ENCODE measurements at regions not wholly inside any gene's neighbourhood (a gene's known extent, or its start where the extent isn't known, plus 50 kb on each side); places are given as distances from the start of the nearest gene placed in this dataset.

DNA sequence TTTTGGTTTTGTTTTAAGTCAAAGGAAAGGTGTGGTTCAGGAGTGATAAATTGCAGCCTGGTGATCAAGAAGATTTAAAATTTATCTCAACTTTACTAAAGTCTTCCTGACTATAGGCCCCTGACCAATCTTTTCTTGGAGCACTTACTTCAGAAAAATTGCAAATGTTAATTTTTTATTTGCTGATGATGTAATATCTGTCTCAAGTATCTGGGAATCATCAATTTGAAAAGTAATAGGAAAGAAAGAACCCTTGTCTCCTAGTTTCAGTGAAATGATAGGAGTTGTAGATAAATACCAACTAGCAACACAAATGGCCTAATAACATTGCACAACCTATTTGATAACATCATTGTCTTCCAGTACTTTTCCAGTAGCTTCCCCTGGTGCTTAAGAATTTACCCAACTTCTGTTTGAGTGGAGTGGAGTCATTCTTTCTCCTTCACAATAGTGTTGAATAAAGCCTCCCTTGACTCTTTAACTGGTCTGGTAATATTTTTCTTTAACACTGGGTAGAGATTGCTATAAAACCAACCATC lies 648.3 kb upstream of the ADGRB3 start:
- H3K27ac ChIP-seq (ENCODE audit: insufficient read depth, low read depth, low read length): no peak overlapping the region
- no peaks in the 10 kb centered on the region for H3K9me1 ChIP-seq (replicated peaks; ENCODE audit: control insufficient read depth, extremely low read depth, insufficient read depth, low read length)
- no TSS peak for BruUV-seq (replicated peaks)
- no peak overlapping the region for H2AFZ ChIP-seq (ENCODE audit: low read depth, low read length)
- no peak for DNase-seq (ENCODE audit: low read depth, low spot score)
- no peaks in the 10 kb centered on the region for H3K79me2 ChIP-seq (ENCODE audit: control insufficient read depth, insufficient read depth, low read length)
- H4K20me1 ChIP-seq (replicated peaks; ENCODE audit: control insufficient read depth, extremely low read depth, insufficient read depth, low read length): no peaks in the 10 kb centered on the region
- no peak overlapping the region for H3K4me2 ChIP-seq (ENCODE audit: insufficient read depth, low read length)
- H3K4me1 ChIP-seq (ENCODE audit: control insufficient read depth, extremely low read depth, insufficient read depth, low read length): no peaks in the 10 kb centered on the region
- dilution Hi-C loops (cut with MboI; ENCODE audit: extremely low pct_ligation_motif_present, low sequenced_read_pairs): no loop called here
- H3K4me3 ChIP-seq (replicated peaks in 1 of 3; ENCODE audit: insufficient read depth in 1 of 3, low read depth in 1 of 3, low read length in 3 of 3): no peak overlapping the region
- no peaks in the 10 kb centered on the region for H3K9me3 ChIP-seq (replicated peaks; ENCODE audit: control insufficient read depth, insufficient read depth, low read length)
- intact Hi-C loops (cut with micrococcal nuclease): no loop called here
- H3K9ac ChIP-seq (replicated peaks; ENCODE audit: extremely low read depth, insufficient read depth, low read length): no peak overlapping the region
- CTCF ChIA-PET: no interaction called here
- no peaks in the 10 kb centered on the region for H3K36me3 ChIP-seq (ENCODE audit: control insufficient read depth in 2 of 2, extremely low read depth in 1 of 2, insufficient read depth in 2 of 2, low read length in 2 of 2)
- TF ChIP-seq, protein P1, sequence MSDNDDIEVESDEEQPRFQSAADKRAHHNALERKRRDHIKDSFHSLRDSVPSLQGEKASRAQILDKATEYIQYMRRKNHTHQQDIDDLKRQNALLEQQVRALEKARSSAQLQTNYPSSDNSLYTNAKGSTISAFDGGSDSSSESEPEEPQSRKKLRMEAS (IDR thresholded peaks at IDR 0.05; ENCODE audit: insufficient read depth, insufficient read length): no peak
- TF ChIP-seq POLR2AphosphoS5 (IDR thresholded peaks at IDR 0.05; ENCODE audit: insufficient read depth, low read depth, low read length) (no peak), FOS (IDR thresholded peaks at IDR 0.05; ENCODE audit: borderline replicate concordance, insufficient read depth, low read length) (no peak), MYC (IDR thresholded peaks at IDR 0.05; ENCODE audit: low read depth, low read length) (no peak), JUN (IDR thresholded peaks at IDR 0.05; ENCODE audit: borderline replicate concordance, insufficient read depth, insufficient read length, low read depth) (no peak), GATA2 (IDR thresholded peaks at IDR 0.05; ENCODE audit: insufficient read depth, insufficient read length, low read depth, low read length) (no peak), EZH2 (IDR thresholded peaks at IDR 0.05; ENCODE audit: borderline replicate concordance, low read depth, low read length, severe bottlenecking) (no peak), POLR2A (IDR thresholded peaks at IDR 0.05; ENCODE audit: low read depth, low read length) (no peak)
- TF ChIP-seq, protein P2, sequence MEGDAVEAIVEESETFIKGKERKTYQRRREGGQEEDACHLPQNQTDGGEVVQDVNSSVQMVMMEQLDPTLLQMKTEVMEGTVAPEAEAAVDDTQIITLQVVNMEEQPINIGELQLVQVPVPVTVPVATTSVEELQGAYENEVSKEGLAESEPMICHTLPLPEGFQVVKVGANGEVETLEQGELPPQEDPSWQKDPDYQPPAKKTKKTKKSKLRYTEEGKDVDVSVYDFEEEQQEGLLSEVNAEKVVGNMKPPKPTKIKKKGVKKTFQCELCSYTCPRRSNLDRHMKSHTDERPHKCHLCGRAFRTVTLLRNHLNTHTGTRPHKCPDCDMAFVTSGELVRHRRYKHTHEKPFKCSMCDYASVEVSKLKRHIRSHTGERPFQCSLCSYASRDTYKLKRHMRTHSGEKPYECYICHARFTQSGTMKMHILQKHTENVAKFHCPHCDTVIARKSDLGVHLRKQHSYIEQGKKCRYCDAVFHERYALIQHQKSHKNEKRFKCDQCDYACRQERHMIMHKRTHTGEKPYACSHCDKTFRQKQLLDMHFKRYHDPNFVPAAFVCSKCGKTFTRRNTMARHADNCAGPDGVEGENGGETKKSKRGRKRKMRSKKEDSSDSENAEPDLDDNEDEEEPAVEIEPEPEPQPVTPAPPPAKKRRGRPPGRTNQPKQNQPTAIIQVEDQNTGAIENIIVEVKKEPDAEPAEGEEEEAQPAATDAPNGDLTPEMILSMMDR (IDR thresholded peaks at IDR 0.05; ENCODE audit: extremely low read depth in 1 of 2, insufficient read depth in 1 of 2, low read depth in 1 of 2, low read length in 2 of 2): no peak
- no peak for FAIRE-seq
- POLR2A ChIA-PET: no interaction called here
- no peaks in the 10 kb centered on the region for H3K27me3 ChIP-seq (ENCODE audit: control insufficient read depth in 2 of 2, insufficient read depth in 2 of 2, low read length in 2 of 2)

Data from endothelial cell of umbilical vein (primary cell).